ENCODE measurements at regions not wholly inside any gene's neighbourhood (a gene's known extent, or its start where the extent isn't known, plus 50 kb on each side); places are given as distances from the start of the nearest gene placed in this dataset.
A peak's percentile ranks its signal among the peaks of the same experiment; 100 is the strongest.
"Not testable (repeated sequence)": the region's sequence is repeated elsewhere in the genome, so short reads cannot be mapped to it uniquely, and the experiment has no call there.

- TF ChIP-seq CTCF (IDR thresholded peaks at IDR 0.05; ENCODE audit: insufficient read depth, missing control alignments), result no peak
- no peak for FAIRE-seq
- no peak for DNase-seq (ENCODE audit: insufficient read length, low spot score)
Observed at GRCh38 chr6:154625721-154626120, 107.5 kb upstream of the SCAF8 start.

- DNase-seq (ENCODE audit: insufficient read length, low spot score) (no peak), FAIRE-seq (no peak)
- TF ChIP-seq CTCF (IDR thresholded peaks at IDR 0.05; ENCODE audit: insufficient read depth, missing control alignments), result no peak
Observed at GRCh38 chr6:154629127-154629526, 104.1 kb upstream of the SCAF8 start.

- no peak for TF ChIP-seq CTCF (IDR thresholded peaks at IDR 0.05; ENCODE audit: insufficient read depth, missing control alignments)
- no peak for FAIRE-seq
Observed at GRCh38 chr6:154632119-154632518, 101.1 kb upstream of the SCAF8 start.

GRCh38 chr6:154637392-154637791, 95.8 kb upstream of the SCAF8 start:
- TF ChIP-seq CTCF (IDR thresholded peaks at IDR 0.05; ENCODE audit: insufficient read depth, missing control alignments), result no peak
- no peak for DNase-seq (ENCODE audit: insufficient read length, low spot score)
- no peak for FAIRE-seq

More at GRCh38 chr6:154632119-154632518, 101.1 kb upstream of the SCAF8 start:
- DNase-seq (ENCODE audit: insufficient read length, low spot score), result no peak

- no peak for DNase-seq (ENCODE audit: insufficient read length, low spot score)
- no peak for TF ChIP-seq CTCF (IDR thresholded peaks at IDR 0.05; ENCODE audit: insufficient read depth, missing control alignments)
- no peak for FAIRE-seq
Observed at GRCh38 chr6:154638369-154638768, 94.8 kb upstream of the SCAF8 start.

GRCh38 chr6:154639196-154639595, 94.0 kb upstream of the SCAF8 start:
- DNase-seq (ENCODE audit: insufficient read length, low spot score); FAIRE-seq: not testable (repeated sequence)

- TF ChIP-seq CTCF (IDR thresholded peaks at IDR 0.05; ENCODE audit: insufficient read depth, missing control alignments), result no peak
- DNase-seq (ENCODE audit: insufficient read length, low spot score) (no peak), FAIRE-seq (peak; percentile 48)
Observed at GRCh38 chr6:154648188-154648887, 84.9 kb upstream of the SCAF8 start.

GRCh38 chr6:154648888-154649205, 84.4 kb upstream of the SCAF8 start:
- FAIRE-seq, result peak; percentile 63
- DNase-seq (ENCODE audit: insufficient read length, low spot score), result no peak
- no peak for TF ChIP-seq CTCF (IDR thresholded peaks at IDR 0.05; ENCODE audit: insufficient read depth, missing control alignments)

Measured in D721Med (cell line).